Spleen (tissue), 11 donors: ENCODE measurements at regions not wholly inside any gene's neighbourhood (a gene's known extent, or its start where the extent isn't known, plus 50 kb on each side); places are given as distances from the start of the nearest gene placed in this dataset.

ENCODE experiments used
- DNase-seq: peaks from one replicate; pipeline ENCODE4 v3.0.0-alpha.2; 2020
- H3K27ac ChIP-seq, 8 donors: fragments of 200-600 bp; sonication (generic) in 7 of 8; 1 replicate in 4 of 8; 2 replicates in 4 of 8; pipeline versions ENCODE4 v1.5.0 to v1.8.0; 2016 to 2021; ENCODE audit warnings: inconsistent platforms in 4 of 8, mild to moderate bottlenecking in 4 of 8, moderate library complexity in 1 of 8
- H3K27me3 ChIP-seq, 7 donors: fragments of 200-600 bp; sonication (generic) in 6 of 7; replicated peaks in 1 of 7; 1 replicate in 4 of 7; 2 replicates in 3 of 7; pipeline versions ENCODE4 v1.5.0 to v1.8.0; 2016 to 2021; ENCODE audit warnings: inconsistent platforms in 3 of 7, mild to moderate bottlenecking in 1 of 7
- H3K36me3 ChIP-seq, 6 donors: fragments of 200-600 bp; sonication (generic) in 5 of 6; 1 replicate in 4 of 6; 2 replicates in 2 of 6; pipeline versions ENCODE4 v1.5.0 to v1.8.0; 2016 to 2021; ENCODE audit warnings: inconsistent platforms in 2 of 6
- H3K4me1 ChIP-seq, 6 donors: fragments of 200-600 bp; sonication (generic) in 5 of 6; 1 replicate in 3 of 6; 2 replicates in 3 of 6; pipeline versions ENCODE4 v1.5.0 to v1.8.0; 2016 to 2021; ENCODE audit warnings: inconsistent platforms in 3 of 6
- H3K4me3 ChIP-seq, 8 donors: fragments of 200-600 bp; sonication (generic) in 7 of 8; 1 replicate in 4 of 8; 2 replicates in 4 of 8; pipeline versions ENCODE4 v1.5.0 to v1.8.0; 2016 to 2021; ENCODE audit warnings: inconsistent platforms in 4 of 8, mild to moderate bottlenecking in 4 of 8, moderate library complexity in 2 of 8
- H3K9me3 ChIP-seq, 8 donors: fragments of 200-600 bp; sonication (generic) in 7 of 8; 1 replicate in 4 of 8; 2 replicates in 4 of 8; pipeline versions ENCODE4 v1.5.0 to v1.8.0; 2016 to 2021; ENCODE audit warnings: inconsistent platforms in 4 of 8
- CTCF ChIP-seq, 11 experiments: fragments of 200-600 bp in 7 of 11; fragments of 450-650 bp in 4 of 11; sonication (generic) in 4 of 11; IDR thresholded peaks in 8 of 11; conservative IDR thresholded peaks in 3 of 11; 1 replicate in 7 of 11; 2 replicates in 4 of 11; pipeline versions ENCODE4 v1.4.0 to v1.8.0; 2016 to 2021; ENCODE audit warnings: antibody characterized with exemption in 11 of 11, inconsistent platforms in 4 of 11, mild to moderate bottlenecking in 1 of 11
- POLR2A ChIP-seq, 3 donors: fragments of 450-650 bp; IDR thresholded peaks; one replicate each; pipeline ENCODE4 v1.5.1; 2017; ENCODE audit warnings: antibody characterized with exemption in 3 of 3, mild to moderate bottlenecking in 1 of 3
- POLR2AphosphoS5 ChIP-seq, 3 donors: sonication (generic); formaldehyde crosslinking; IDR thresholded peaks; one replicate each; pipeline ENCODE4 v1.5.1; 2017; ENCODE audit warnings: antibody characterized with exemption in 3 of 3
- WGBS, 5 donors: extraction: QIAGEN DNeasy Blood & Tissue Kit in 3 of 5; methylation state at CpG; one replicate each; pipeline versions ENCODE4 v1.1.5 to v1.1.7; 2013 to 2018; 5-methylcytosine and 5-hydroxymethylcytosine counted together
- intact Hi-C: fragments of 100-400 bp; cut with DNase I; formaldehyde crosslinking; loops from one replicate; pipeline ENCODE4 v1.15.0; 2023; ENCODE audit warnings: low total_unique reads
- donor health status: healthy with polysubstance abuse.
- donor health status: DM: no; HTN: no; CAD: no; lungs with moderate emphysema.
- donor health status: DM: no; HTN: no; CAD: no.
- donor health status: Bipolar disorder and iron deficiency.
- donor health status: healthy.
- donor health status: DM: no; HTN: no; CAD: no.
- donor health status: DM: yes; HTN: yes; CAD: no.

GRCh38 chr18:22634464-22634863, 216.7 kb upstream of the CTAGE1 start:
- Histone ChIP-seq H3K27me3 (no peaks in the 10 kb centered on the region), H3K36me3 (no peaks in the 10 kb centered on the region), H3K27ac (no peak overlapping the region), H3K4me3 (no peak overlapping the region), H3K9me3 (peaks cover 0 to 21% (median 16%) of the 10 kb centered on the region in 8 donors), H3K4me1 (no peaks in the 10 kb centered on the region)
- 75 to 89% (median 85%) methylated on average over 3 of the region's 3 CpGs for WGBS, 5 donors
- TF ChIP-seq POLR2AphosphoS5 (IDR thresholded peaks at IDR 0.05) (no peak), POLR2A (IDR thresholded peaks at IDR 0.05) (no peak), CTCF (IDR thresholded peaks at IDR 0.05 in 8 of 11, conservative IDR thresholded peaks at IDR 0.05 in 3 of 11) (no peak)
- no peak for DNase-seq
- intact Hi-C loops, result no loop called here

- H3K4me3 ChIP-seq, result no peak overlapping the region
- no peaks in the 10 kb centered on the region for H3K4me1 ChIP-seq
- H3K27me3 ChIP-seq, result no peaks in the 10 kb centered on the region
- no peak for TF ChIP-seq POLR2AphosphoS5 (IDR thresholded peaks at IDR 0.05)
- no peak for TF ChIP-seq CTCF (IDR thresholded peaks at IDR 0.05 in 8 of 11, conservative IDR thresholded peaks at IDR 0.05 in 3 of 11)
- no peak for TF ChIP-seq POLR2A (IDR thresholded peaks at IDR 0.05)
- no peak for DNase-seq
- intact Hi-C loops, result no loop called here
- peaks cover 0 to 21% (median 16%) of the 10 kb centered on the region in 8 donors for H3K9me3 ChIP-seq
- H3K27ac ChIP-seq, result no peak overlapping the region
- 87 to 98% (median 92%) methylated on average over 1 of the region's 1 CpG for WGBS, 5 donors
- H3K36me3 ChIP-seq, result no peaks in the 10 kb centered on the region
Measured at GRCh38 chr18:22637787-22638186, 220.1 kb upstream of the CTAGE1 start.

GRCh38 chr18:22639026-22639463, 221.3 kb upstream of the CTAGE1 start:
- H3K27ac ChIP-seq, result no peak overlapping the region
- H3K9me3 ChIP-seq, result peaks cover 0 to 21% (median 16%) of the 10 kb centered on the region in 8 donors
- 30 to 55% (median 41%) methylated on average over 2 of the region's 2 CpGs for WGBS, 5 donors
- no peak overlapping the region for H3K4me3 ChIP-seq
- H3K36me3 ChIP-seq, result no peaks in the 10 kb centered on the region
- intact Hi-C loops, result no loop called here
- H3K27me3 ChIP-seq, result no peaks in the 10 kb centered on the region
- no peak for DNase-seq
- no peak for TF ChIP-seq CTCF (IDR thresholded peaks at IDR 0.05 in 8 of 11, conservative IDR thresholded peaks at IDR 0.05 in 3 of 11)
- TF ChIP-seq POLR2AphosphoS5 (IDR thresholded peaks at IDR 0.05), result no peak
- no peak for TF ChIP-seq POLR2A (IDR thresholded peaks at IDR 0.05)
- no peaks in the 10 kb centered on the region for H3K4me1 ChIP-seq

GRCh38 chr18:22639561-22639960, 221.8 kb upstream of the CTAGE1 start:
- TF ChIP-seq POLR2A (IDR thresholded peaks at IDR 0.05), result no peak
- no peak for TF ChIP-seq POLR2AphosphoS5 (IDR thresholded peaks at IDR 0.05)
- no peak for TF ChIP-seq CTCF (IDR thresholded peaks at IDR 0.05 in 8 of 11, conservative IDR thresholded peaks at IDR 0.05 in 3 of 11)
- intact Hi-C loops, result no loop called here
- 80 to 96% (median 88%) methylated on average over 7 to 10 of the region's 10 CpGs for WGBS, 5 donors
- H3K36me3 ChIP-seq, result no peaks in the 10 kb centered on the region
- H3K4me1 ChIP-seq, result no peaks in the 10 kb centered on the region
- DNase-seq, result no peak
- peaks cover 0 to 21% (median 16%) of the 10 kb centered on the region in 8 donors for H3K9me3 ChIP-seq
- H3K27me3 ChIP-seq, result no peaks in the 10 kb centered on the region
- H3K4me3 ChIP-seq, result no peak overlapping the region
- H3K27ac ChIP-seq, result no peak overlapping the region
